Pancreas (tissue), 10 donors: ENCODE measurements at regions not wholly inside any gene's neighbourhood (a gene's known extent, or its start where the extent isn't known, plus 50 kb on each side); places are given as distances from the start of the nearest gene placed in this dataset.

ENCODE experiments used
- ATAC-seq, 4 donors: fragments of 200-7000 bp; cut with Tn5 transposase; one replicate each; pipeline versions ENCODE4 v1.8.0 to v1.9.1; 2020; ENCODE audit warnings: mild to moderate bottlenecking in 4 of 4, moderate library complexity in 4 of 4
- DNase-seq, 6 donors: peaks; one replicate each; pipeline ENCODE4 v3.0.0-alpha.2; 2020
- FAIRE-seq: peaks from 2 replicates; lab custom pipeline; 2012; peaks lifted over from hg19 to GRCh38; lab: Jason Lieb, UNC
- H3K27ac ChIP-seq, 4 donors: fragments of 200-600 bp; sonication (generic); 1 replicate in 3 of 4; 2 replicates in 1 of 4; pipeline versions ENCODE4 v1.5.0 to v1.8.0; 2020
- H3K27me3 ChIP-seq, 4 donors: fragments of 200-600 bp; one replicate each; pipeline ENCODE4 v1.8.0; 2021
- H3K36me3 ChIP-seq, 3 donors: fragments of 200-600 bp; sonication (generic) in 1 of 3; one replicate each; pipeline versions ENCODE4 v1.5.0 to v1.8.0; 2020 to 2021
- H3K4me1 ChIP-seq, 3 donors: fragments of 200-600 bp; one replicate each; pipeline ENCODE4 v1.8.0; 2021
- H3K4me3 ChIP-seq, 4 donors: fragments of 200-600 bp; sonication (generic) in 2 of 4; one replicate each; pipeline versions ENCODE4 v1.5.0 to v1.8.0; 2020 to 2021
- H3K9me3 ChIP-seq, 4 donors: fragments of 200-600 bp; one replicate each; pipeline ENCODE4 v1.8.0; 2021
- WGBS, 2 donors: extraction: QIAGEN DNeasy Blood & Tissue Kit; methylation state at CpG; one replicate each; pipeline ENCODE4 v1.1.7; 2013; 5-methylcytosine and 5-hydroxymethylcytosine counted together
- intact Hi-C, 3 donors: fragments of 100-400 bp; cut with DNase I; formaldehyde crosslinking; loops; one replicate each; pipeline versions ENCODE4 v1.11.1 to v1.14.2; 2022
- TF ChIP-seq, protein P1 (sequence below), 4 donors: fragments of 200-600 bp; sonication (generic) in 3 of 4; IDR thresholded peaks; one replicate each; pipeline versions ENCODE4 v1.5.0 to v1.8.0; 2021; ENCODE audit warnings: antibody characterized with exemption in 4 of 4
- donor health status: healthy with polysubstance abuse.
- donor health status: DM: no; HTN: no; CAD: no; lungs with moderate emphysema.
- donor health status: DM: no; HTN: no; CAD: no.
- donor health status: control.
- donor health status: control.
- donor health status: Bipolar disorder and iron deficiency.
- donor health status: DM: yes; HTN: yes; CAD: no.
- donor health status: DM: no; HTN: no; CAD: no.
- donor health status: DM: no; HTN: no; CAD: no.
- donor health status: DM: yes; HTN: yes; CAD: no.

DNA sequence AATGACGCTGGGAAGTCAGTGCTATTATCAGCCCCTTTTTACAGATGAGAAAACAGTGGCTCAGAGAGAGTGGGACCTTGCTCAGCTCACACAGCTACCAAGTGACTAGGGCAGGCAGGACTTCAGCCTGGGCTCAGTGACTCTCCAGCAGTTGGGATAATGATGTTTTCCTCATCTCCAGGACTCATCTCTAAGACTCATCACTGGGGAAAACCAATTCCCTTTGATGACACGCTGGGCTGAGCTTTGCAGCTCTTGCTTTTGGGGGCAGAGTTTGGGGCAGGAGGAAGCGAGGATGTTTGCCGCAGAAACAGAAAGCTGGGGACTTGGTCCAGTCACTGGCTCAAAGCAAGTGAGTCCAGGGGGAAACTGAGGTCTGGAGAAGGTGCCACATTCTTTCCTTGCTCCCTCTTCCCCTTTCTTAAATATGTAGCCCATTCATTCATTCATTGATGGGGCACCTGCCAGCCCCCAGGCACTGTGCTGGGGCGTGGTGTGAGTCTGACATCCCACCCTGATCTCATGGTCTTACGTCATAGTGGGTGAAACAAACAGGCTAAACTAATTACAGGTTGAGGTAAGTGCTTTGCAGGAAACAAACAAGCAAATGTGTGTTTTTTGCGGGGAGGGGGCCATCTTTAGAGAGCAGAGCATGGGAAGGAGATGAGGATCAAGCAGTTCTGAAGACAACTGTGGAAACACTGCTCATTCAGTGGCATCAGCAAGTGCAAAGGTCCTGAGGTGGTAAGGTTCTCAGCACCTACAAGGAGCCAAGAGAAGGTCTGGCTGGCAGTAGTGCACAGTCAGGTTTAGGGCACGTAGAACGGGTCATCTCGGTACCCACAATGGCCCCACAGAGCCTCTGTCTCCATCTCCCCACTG, 74.4 kb upstream of the PMEPA1 start:
- no peaks in the 10 kb centered on the region for H3K36me3 ChIP-seq
- FAIRE-seq (no peak), ATAC-seq (no peak), DNase-seq (peak in 1 of 6 donors; percentile 18)
- H3K9me3 ChIP-seq = no peaks in the 10 kb centered on the region
- intact Hi-C loops = no loop called here
- H3K4me3 ChIP-seq = no peak overlapping the region
- WGBS, 2 donors = 68 to 76% methylated on average over 10 of the region's 10 CpGs
- TF ChIP-seq, protein P1, sequence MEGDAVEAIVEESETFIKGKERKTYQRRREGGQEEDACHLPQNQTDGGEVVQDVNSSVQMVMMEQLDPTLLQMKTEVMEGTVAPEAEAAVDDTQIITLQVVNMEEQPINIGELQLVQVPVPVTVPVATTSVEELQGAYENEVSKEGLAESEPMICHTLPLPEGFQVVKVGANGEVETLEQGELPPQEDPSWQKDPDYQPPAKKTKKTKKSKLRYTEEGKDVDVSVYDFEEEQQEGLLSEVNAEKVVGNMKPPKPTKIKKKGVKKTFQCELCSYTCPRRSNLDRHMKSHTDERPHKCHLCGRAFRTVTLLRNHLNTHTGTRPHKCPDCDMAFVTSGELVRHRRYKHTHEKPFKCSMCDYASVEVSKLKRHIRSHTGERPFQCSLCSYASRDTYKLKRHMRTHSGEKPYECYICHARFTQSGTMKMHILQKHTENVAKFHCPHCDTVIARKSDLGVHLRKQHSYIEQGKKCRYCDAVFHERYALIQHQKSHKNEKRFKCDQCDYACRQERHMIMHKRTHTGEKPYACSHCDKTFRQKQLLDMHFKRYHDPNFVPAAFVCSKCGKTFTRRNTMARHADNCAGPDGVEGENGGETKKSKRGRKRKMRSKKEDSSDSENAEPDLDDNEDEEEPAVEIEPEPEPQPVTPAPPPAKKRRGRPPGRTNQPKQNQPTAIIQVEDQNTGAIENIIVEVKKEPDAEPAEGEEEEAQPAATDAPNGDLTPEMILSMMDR (IDR thresholded peaks at IDR 0.05) = no peak
- no peaks in the 10 kb centered on the region for H3K27me3 ChIP-seq
- no peaks in the 10 kb centered on the region for H3K4me1 ChIP-seq
- H3K27ac ChIP-seq = no peak overlapping the region

DNA sequence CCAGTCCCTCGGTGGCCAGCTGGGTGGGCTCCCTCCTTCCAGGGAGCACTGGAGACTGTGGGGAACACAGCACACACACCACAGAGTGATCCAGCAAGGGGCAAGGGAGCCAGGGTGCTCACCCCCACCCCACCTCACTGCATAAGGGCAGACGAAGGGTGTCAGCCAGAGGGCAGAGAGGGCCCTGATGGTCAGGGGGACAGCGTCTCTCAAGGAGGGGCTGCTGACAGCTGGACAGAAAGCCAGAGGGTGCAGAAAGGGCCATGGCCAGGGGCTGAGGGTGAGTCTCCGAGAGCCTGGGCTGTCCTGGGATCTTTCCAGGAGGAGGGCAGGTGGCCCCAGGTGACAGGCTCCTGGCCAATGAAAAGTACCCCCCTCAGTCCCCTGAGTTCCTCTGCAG, 73.4 kb upstream of the PMEPA1 start:
- no peaks in the 10 kb centered on the region for H3K36me3 ChIP-seq
- DNase-seq (peak in 1 of 6 donors; percentile 35), ATAC-seq (no peak), FAIRE-seq (no peak)
- 42 to 64% methylated on average over 3 to 4 of the region's 4 CpGs for WGBS, 2 donors
- no peaks in the 10 kb centered on the region for H3K27me3 ChIP-seq
- H3K4me1 ChIP-seq = no peaks in the 10 kb centered on the region
- H3K27ac ChIP-seq = no peak overlapping the region
- H3K9me3 ChIP-seq = no peaks in the 10 kb centered on the region
- TF ChIP-seq, protein P1 (IDR thresholded peaks at IDR 0.05) = no peak
- intact Hi-C loops = no loop called here
- H3K4me3 ChIP-seq = no peak overlapping the region

DNA sequence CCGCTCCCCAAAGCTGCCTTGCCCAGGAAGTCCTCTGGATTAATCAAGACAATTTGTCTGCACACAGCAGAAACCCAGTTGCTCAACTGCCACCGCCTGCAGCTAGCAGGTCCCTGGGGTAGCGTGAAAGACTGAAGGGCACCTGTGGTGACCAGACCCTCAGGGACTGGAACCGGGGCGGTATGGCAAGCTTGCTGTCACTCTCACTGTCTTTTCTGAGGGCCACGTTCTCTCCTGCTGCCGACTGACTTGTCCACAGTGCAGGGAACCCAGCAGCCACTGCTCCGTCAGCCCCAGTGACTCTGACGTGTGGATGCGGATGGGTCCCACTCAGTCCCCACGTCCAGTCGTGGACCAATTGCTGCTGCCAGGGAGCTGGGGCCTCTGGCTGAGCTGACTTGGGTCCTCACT, 72.8 kb upstream of the PMEPA1 start:
- ATAC-seq (no peak), DNase-seq (peak in 1 of 6 donors; percentile 38), FAIRE-seq (no peak)
- TF ChIP-seq, protein P1 (IDR thresholded peaks at IDR 0.05) = no peak
- Histone ChIP-seq H3K36me3 (no peaks in the 10 kb centered on the region), H3K4me1 (no peaks in the 10 kb centered on the region), H3K27ac (no peak overlapping the region), H3K9me3 (no peaks in the 10 kb centered on the region), H3K27me3 (no peaks in the 10 kb centered on the region), H3K4me3 (no peak overlapping the region)
- intact Hi-C loops = no loop called here
- WGBS, 2 donors = 51 to 55% methylated on average over 11 to 12 of the region's 12 CpGs

DNA sequence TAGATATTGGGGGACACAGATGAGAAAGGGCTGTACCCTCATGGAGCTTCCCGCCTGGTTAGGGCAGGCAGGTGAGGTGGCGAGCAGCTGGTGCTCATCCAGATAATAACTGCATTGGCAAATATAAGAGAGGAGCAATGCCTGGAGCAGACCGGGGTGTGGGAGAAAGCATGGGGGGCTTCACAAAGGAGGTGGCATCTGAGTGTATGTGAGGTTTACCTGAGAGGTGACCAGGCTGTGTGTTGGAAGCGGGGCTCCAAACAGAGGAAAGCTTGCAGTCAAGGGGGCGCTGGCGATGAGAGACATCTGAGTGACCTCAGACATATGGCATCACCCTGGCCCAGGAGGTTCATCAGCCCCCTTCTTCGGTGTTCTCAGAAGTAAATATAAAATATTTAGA, 72.1 kb upstream of the PMEPA1 start:
- Histone ChIP-seq H3K27ac (no peak overlapping the region), H3K4me3 (no peak overlapping the region), H3K36me3 (no peaks in the 10 kb centered on the region), H3K27me3 (no peaks in the 10 kb centered on the region), H3K9me3 (no peaks in the 10 kb centered on the region), H3K4me1 (no peaks in the 10 kb centered on the region)
- ATAC-seq = no peak
- 67 to 87% methylated on average over 7 of the region's 7 CpGs for WGBS, 2 donors
- intact Hi-C loops = no loop called here
- no peak for FAIRE-seq
- no peak for DNase-seq
- TF ChIP-seq, protein P1 (IDR thresholded peaks at IDR 0.05) = no peak

DNA sequence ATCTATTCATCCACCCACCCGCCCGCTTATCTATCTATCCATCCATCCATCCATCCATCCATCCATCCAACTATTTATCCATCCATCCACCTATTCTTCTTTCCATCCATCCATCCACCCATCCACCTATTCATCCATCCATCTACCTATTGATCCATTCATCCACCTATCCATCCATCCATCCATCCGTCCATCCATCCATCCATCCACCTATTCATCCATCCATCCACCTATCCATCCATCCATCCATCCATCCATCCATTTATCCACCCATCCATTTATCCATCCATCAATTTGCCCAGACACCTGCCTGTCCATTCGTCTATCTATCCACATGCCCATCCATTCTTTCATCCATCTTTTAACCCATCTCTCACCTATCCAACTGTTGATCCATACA, 71.1 kb upstream of the PMEPA1 start:
- DNase-seq = no peak
- Histone ChIP-seq H3K36me3 (no peaks in the 10 kb centered on the region), H3K4me1 (no peaks in the 10 kb centered on the region), H3K27me3 (no peaks in the 10 kb centered on the region), H3K9me3 (no peaks in the 10 kb centered on the region), H3K4me3 (no peak overlapping the region), H3K27ac (no peak overlapping the region)
- TF ChIP-seq, protein P1 (IDR thresholded peaks at IDR 0.05) = no peak
- 63 to 69% methylated on average over 4 of the region's 4 CpGs for WGBS, 2 donors
- no peak for ATAC-seq
- FAIRE-seq = no peak
- intact Hi-C loops = no loop called here
